HL-60/S4 treated with phorbol 12-myristate 13-acetate at 8.2 ng/mL for 4 days and 3 days (cell line): ENCODE measurements at regions not wholly inside any gene's neighbourhood (a gene's known extent, or its start where the extent isn't known, plus 50 kb on each side); places are given as distances from the start of the nearest gene placed in this dataset.
"Not testable (repeated sequence)": the region's sequence is repeated elsewhere in the genome, so short reads cannot be mapped to it uniquely, and the experiment has no call there.

Source experiments
- in situ Hi-C: fragments of 300-500 bp; cut with MboI; formaldehyde crosslinking; loops from 2 replicates; pipeline ENCODE4 v1.15.0; 2022; ENCODE audit warnings: low sequenced_read_pairs

DNA sequence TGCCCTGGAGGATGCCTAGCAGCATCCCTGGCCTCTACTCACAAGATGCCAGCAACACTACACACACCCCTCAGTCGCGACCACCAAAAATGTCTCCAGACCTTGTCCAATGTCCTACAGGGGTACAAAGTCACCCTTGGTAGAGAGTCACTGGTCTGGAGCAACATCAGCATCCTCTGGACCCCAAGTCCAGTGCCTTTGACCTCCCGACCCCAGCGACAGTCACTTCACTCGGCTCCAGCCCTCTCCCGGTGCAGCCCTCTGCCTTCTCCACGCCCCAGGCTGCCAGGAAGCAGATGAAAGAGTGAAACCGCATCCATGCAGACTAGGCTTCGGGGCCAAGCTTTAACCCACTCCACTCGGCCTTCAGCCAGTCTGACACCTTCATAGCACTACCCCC is 92.0 kb upstream of the SRSF6 start:
- in situ Hi-C loops = no loop called here

DNA sequence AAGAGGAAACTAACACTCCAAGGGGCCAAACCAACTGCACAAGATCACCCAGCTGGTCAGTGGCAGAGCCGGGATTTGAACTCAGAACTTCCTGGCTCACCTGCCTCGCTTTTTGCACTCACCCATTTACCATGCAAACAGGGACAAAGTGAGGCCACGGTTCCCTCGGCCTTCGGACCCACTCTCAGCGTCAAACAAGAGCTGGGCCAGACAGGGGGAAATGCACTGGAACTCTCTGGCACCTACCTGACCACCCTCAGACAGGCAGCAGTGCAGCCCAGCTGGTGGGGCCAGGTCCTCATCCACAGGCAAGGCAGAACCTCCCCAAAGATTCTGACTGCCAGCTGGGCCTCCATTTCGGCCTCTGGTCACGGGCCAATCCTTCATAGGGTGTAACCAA is 93.7 kb upstream of the SRSF6 start:
- in situ Hi-C loops = no loop called here

DNA sequence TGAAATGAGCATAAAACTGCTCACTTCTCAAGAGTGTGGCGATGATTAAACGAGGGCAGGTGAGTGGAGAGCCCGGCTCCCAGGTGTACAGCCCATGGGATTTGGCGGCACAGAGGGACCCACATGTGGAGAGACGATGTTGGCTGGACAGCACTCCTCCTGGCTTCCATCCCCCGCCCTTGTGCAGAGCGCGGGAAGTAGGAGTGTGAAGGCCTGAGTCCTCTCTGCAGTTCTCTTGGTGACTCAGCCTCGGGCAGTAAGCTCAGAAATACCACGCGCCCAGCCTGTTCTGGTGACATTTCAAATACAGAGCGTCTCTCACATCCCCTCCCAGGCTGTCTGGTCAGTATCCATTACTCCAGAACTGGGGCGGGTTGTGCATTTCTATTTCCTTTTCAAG is 94.2 kb upstream of the SRSF6 start:
- in situ Hi-C loops = no loop called here

DNA sequence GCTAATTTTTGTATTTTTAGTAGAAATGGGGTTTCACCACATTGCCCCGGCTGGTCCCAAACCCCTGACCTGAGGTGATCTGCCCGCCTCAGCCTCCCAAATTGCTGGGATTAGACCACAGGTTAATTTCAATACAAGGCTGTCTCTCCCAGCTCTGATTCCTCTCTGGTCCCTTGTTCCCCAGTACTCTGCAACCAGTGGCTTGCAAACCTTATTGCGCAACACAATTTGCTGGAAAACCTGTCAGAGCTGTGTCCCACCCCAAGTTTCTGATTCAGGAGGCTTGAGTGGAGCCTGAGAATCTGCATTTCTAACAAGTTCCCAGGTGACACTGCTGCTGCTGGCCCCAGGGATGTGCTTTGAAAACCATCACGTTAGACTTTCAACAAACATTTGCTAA is 96.2 kb upstream of the SRSF6 start:
- in situ Hi-C loops = no loop called here

DNA sequence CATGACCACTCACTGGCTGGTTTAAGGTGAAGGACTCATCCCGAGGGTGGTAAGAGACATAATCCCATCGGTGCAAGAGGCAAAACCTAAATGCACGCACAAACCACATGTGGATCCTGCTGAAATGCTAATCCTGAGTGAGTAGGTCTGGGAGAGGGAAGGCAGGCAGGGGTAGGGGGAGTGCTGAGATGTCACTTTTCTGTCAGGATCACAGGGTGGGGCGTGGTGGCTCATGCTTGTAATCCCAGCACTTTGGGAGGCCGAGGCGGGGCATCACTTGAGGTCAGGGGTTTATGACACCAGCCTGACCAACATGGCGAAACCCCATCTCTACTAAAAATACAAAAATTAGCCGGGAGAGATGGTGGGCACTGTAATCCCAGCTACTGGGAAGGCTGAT is 97.7 kb upstream of the SRSF6 start:
- in situ Hi-C loops = no loop called here

DNA sequence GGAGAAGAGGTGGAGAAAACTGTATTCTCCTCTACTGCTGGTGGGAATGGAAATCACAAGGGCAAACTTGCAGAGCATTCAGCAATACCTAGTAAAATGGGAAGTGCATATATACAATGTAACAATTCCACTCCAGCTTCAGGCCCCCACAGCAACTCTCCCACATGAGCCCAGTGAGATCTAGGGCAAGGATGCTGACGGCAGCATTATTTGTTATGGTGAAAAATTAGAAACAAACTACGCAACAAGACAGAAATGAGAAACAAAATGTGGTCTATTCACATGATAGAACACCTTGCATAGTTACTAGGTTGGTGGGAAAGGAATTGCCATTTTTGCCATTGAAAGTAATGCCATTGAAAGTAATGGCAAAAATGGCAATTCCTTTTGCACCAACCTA is 98.9 kb upstream of the SRSF6 start:
- in situ Hi-C loops = no loop called here

DNA sequence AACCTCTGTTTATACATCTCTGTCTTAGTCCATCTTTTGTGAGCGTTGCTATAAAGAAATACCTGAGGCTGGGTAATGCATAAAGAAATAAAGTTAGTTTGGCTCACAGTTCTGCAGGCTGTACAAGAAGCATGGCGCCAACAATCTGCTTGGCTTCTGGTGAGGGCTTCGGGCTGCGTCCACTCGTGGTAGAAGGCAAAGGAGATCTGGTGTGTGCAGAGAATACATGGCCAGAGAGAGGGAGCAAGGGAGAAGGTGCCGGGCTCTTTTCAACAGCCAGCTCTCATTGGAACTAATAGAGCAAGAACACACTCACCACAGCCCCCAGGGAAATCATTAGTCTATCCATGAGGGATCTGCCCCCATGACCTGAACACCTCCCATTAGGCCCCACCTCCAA is 100.3 kb upstream of the SRSF6 start:
- in situ Hi-C loops = no loop called here

DNA sequence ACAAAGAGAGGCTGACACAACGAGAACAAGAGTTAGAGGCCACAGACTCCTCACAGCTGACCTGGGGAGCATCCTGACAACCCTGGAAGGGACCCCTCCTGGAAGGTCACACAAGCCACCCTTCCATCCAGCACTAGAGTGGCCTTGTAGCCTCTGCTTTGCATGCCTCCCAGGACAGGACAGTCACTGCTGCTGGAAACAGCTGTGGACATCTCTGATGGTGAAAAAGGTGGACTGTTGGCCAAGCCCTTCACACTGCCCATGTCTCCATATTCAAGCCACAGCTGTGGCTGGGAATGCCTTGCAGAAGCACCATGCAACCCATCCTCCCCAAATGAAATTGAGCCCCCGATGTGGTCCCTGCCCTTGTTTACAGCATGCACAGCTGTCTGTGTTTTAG is 102.1 kb upstream of the SRSF6 start:
- in situ Hi-C loops = no loop called here

DNA sequence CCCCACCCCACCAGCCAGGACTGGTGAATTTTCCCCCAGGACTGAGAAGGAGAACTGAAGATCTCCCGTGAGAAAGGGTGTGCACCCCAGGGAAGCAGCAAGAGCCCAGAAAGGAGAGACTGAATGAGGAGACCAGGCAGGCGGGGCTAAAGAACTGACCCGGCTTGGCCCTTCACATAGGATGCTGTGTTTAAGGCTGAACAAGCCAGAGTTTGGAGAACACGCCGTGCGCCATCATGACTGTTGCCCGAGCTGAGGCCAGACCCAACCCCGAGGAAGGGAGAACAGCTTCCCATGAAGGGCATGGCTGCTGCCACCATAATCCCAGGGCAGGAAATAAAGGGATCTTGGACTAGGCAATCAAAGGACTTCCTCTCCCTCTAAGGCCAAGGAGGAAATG is 104.7 kb upstream of the SRSF6 start:
- in situ Hi-C loops = no loop called here

DNA sequence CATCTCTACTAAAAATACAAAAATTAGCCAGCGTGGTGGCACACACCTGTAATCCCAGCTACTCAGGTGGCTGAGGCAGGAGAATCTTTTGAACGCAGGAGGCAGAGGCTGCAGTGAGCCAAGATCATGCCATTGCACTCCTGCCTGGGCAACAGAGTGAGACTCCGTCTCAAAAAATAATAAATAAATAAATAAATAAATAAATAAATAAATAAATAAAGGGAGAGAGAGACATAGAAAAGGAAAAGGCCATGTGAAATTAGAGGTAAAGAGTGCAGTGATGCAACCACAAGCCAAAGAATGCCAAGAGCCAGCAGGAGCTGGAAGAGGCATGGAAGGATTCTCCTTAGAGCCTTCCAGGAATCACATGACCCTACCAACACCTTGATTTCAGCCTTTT is 107.0 kb upstream of the SRSF6 start:
- in situ Hi-C loops = not testable (repeated sequence)

DNA sequence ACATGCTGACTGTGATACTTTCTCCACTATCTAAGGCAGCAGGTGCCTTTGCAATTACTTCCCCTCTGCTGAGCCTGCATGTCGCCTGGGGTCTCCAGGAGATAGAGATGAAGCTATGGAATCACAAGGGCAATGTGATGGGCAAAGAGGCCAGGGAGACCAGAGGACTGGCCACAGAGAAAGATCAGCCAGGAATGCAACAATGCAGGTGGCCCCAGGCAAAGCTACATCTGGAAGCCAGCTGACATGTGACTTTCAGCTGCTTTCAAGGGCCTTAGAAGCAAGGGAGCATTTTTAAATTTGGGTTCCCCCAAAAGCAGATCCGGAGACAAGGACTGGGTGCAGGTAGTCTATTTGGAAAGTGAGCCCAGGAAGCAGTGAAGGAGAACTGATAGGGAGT is 107.9 kb upstream of the SRSF6 start:
- in situ Hi-C loops = no loop called here

DNA sequence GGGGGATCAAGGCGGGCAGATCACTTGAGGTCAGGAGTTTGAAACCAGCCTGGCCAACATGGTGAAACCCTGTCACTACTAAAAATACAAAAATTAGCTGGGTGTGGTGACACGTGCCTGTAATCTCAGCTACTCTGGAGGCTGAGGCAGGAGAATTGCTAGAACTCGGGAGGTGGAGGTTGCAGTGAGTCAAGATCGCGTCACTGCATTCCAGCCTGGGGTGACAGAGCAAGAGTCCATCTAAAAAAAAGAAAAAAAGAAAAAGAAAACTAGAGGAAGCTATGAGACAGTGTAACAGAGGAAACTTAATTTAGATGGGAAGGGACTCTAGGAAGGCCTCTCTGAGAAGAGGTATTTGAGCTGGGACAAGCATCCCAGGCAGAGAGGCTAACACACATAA is 109.9 kb upstream of the SRSF6 start:
- in situ Hi-C loops = not testable (repeated sequence)

DNA sequence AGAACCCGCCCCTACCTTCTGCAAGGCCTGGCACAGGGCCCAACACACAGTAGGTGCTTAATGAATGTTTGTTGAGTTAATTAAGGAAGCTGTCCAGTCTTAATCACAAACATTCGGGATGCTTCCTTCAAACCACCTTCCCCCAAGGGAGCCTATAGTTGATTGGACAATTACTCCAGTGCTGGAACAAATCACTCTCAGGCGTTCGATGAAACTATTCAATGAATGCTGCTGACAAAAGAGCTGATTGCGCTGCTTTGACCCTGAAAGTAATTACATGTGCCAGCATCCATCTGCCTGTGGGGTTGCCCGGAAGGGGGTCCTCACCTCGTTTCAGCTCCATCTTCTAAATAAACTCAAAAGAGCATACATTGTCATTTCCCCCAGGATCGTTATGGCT is 112.0 kb upstream of the SRSF6 start:
- in situ Hi-C loops = no loop called here

DNA sequence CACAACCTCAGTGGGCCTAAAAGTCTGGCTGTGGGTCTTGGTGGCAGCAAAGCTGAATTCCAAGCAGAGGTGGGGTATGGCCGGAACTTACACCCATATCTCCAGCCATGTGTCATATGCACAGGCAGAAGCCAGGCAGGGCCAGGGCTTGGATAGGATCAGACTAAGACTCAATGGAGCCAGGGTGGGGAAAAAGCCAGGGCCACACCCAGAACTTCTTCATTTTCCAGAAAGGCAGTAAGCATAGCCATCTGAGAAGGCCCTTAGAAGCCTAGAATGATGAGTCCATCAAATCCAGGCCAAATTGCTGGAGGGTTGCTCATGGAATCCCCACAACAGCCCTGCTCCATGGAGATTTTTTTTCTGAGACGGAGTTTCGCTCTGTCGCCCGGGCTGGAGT is 116.2 kb upstream of the SRSF6 start:
- in situ Hi-C loops = no loop called here

DNA sequence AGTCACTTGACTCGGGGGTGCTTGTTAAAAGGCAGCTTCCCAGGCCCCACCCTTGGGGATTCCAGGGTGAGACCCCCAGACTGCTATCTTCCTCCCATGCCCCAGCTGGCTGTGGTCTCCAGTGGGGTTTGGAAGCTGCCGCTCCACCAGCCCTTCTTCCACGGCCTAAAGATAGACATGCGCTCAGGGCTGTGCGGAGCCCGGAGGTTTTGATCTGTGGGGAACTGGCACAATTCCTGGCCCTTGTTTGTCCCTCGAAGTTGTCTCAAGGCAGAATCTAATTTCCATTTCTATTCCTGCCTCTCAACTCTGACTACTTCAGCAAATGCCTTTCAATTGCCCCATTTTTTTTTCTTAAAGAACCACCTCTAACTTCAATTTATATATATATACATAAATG is 120.7 kb upstream of the SRSF6 start:
- in situ Hi-C loops = no loop called here

DNA sequence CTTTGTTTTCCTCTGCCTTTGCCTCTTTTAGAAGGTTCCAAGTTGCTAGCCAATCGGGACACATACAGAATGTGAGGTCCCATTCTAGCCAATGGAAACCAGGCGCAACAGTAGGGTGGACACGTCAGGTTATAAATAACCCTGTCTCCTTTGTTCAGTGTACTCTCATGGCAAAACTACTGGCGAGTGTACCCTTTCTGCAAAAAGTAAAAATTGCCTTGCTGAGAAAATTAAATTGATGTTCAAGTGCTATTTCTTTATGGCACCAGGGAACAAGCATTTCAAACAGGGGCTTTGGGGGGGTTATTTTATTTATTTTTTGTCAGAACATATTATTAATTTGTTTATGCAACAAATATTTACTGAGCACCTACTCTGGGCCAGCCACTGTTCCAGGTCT is 123.6 kb upstream of the SRSF6 start:
- in situ Hi-C loops = no loop called here

DNA sequence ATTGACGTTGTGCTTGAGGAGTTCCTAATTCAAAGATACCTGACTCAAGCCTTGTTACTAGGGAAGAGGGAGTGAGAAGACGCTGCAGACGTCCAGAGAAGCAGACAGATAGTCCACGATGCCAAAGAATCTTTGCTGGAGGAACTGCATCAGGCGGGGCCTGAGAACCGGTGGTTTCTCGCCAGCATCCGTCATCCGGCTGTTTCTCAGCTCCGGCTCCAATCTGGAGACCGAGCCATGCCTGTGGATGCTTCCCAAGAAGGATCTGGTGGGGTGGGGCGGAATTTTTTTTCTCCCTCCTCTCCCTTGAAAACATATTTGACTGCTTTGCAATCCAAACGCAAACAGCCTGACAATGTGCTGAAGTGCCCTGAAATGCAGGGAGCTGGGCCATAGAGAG is 125.8 kb upstream of the SRSF6 start:
- in situ Hi-C loops = no loop called here

DNA sequence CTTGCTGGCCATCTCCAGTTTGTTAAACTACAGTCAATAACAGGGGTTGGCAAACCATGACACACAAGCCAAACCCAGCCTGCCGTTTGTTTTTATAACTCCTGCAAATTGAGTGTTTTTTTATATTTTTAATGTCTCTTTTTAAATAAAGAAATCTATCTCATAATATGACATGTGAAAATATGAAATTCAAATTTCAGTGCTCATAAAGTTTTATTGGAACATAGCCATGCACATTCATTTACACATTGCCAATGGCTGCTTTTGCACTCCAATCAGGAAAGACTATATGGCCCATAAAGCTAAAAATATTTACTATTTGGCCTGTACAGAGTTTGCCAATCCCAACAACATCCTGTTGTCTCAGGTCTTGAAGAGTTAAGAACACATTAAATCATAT is 129.0 kb upstream of the SRSF6 start:
- in situ Hi-C loops = no loop called here

DNA sequence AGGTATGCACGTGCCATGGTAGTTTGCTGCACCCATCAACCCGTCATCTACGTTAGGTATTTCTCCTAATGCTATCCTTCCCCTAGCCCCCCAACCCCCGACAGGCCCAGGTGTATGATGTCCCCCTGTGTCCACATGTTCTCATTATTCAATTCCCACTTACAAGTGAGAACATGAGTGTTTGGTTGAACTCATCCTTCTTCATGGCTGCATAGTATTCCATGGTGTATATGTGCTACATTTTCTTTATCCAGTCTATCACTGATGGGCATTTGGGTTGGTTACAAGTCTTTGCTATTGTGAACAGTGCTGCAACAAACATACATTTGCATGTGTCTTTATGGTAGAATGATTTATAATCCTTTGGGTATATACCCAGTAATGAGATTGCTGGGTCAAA is 130.5 kb upstream of the SRSF6 start:
- in situ Hi-C loops = not testable (repeated sequence)

DNA sequence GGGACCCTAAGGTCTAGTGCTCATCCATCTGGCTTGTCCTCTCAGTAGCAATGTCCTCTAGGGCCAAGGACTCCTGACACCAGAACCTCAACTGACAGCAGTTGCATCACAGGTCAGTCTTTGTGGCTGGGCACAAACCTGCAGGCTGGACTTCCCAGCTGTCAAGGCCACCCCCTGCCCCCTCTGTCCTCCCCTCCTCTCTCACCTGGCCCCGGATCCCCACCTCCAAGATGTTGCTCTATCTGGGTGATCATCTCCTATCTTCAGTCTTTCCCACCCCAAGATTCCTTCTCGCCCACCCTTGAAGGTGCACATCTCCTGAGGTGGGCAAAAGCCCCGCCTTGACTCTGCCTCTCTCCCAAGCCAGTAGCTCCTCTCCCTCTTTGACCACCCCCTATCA is 131.8 kb upstream of the SRSF6 start:
- in situ Hi-C loops = no loop called here

DNA sequence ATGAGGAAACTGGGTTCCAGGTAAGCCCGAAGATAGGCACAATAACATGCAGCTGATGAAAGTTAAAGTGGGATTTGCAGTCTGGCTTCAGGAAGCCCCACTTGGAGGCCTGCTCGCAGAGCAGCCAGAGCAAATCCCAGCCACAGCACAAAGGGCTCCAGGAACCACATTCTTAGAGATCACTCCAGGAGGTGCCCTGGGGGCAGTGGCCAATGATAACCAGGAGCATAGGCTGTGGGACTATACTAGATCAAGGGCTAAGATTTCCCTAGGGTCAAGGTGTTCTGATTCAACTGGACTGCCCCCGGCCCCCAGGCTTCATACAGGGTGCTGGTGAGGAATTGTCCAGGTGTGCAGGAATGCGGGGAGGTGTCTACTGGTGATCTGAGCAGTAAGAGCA is 133.9 kb upstream of the PTPRT start:
- in situ Hi-C loops = no loop called here

DNA sequence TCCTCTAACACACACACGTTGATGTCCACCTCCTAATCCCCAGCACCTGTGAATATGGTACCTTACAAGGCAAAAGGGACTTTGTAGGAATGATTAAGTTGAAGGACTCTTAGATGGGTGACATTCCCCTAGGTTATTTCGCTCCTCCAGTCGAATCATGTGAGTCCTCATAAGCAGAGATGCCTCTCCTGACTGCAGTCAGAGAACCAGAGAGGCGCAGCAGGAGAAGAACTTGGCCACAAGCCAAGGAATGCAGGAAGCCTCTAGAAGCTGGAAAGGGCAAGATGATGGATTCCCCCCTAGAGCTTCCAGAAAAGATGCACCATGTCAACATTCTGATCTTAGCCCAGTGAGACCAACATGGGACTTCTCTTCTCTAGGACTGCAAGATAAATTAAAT is 133.1 kb upstream of the PTPRT start:
- in situ Hi-C loops = no loop called here

DNA sequence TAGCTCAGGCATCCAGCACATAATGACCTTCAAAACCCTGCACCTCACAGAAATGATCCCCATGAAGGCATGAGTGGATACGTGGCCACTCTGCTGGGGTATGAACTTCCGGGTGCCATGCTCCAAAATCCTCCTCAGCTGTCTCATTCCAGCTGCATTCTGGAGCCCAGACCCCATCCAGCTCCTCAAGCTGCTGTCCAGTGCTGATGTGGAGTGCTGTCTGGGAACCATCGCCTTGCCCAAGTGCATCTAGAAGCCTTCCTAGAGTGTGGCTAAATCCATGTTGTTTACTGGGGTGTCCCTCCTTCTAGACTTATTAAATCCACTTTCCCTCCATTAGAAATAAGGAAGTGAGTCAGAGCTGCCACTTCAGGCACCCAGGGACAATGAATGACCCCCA is 130.8 kb upstream of the PTPRT start:
- in situ Hi-C loops = no loop called here

DNA sequence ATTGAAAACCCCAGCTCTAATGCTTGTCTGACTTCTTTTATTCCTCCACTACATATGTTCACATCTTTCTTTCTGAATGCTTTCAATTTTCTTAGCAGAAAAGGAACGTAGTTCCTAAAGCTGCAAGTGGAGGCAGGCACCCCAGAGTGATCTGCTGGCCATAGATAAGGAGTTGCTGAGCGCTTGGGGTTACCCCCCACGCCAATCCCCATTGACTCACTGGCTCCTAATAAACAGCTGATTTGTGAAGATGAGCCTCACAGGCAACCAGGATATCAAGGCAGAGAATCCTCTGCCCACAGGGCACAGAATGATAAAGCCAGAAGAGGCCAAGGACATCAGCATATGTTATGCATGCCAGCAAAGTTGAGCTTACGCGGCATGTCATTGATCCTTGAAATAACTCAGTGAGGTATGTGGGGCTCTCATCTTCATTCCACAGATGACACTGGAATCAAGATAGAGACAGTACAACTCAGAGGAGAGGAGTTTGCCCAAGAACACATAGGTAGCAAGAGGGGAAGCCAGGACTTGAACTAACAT is 129.1 kb upstream of the PTPRT start:
- in situ Hi-C loops = no loop called here
